Liver (tissue), 7 donors: ENCODE measurements at regions not wholly inside any gene's neighbourhood (a gene's known extent, or its start where the extent isn't known, plus 50 kb on each side); places are given as distances from the start of the nearest gene placed in this dataset.

Source experiments
- DNase-seq: peaks from one replicate; pipeline ENCODE4 v3.0.0-alpha.2; 2017; ENCODE audit warnings: low spot score
- H3K27ac ChIP-seq, 2 donors: one replicate each; pipeline ENCODE4 v1.7.0; 2013; ENCODE audit warnings: inconsistent platforms in 2 of 2, low read length in 2 of 2, control low read depth in 1 of 2, low read depth in 1 of 2, mild to moderate bottlenecking in 1 of 2
- H3K27me3 ChIP-seq, 4 donors: one replicate each; pipeline versions ENCODE4 v1.6.1 to v1.7.0; 2013; ENCODE audit warnings: low read length in 3 of 4, inconsistent platforms in 1 of 4, mild to moderate bottlenecking in 1 of 4, moderate library complexity in 1 of 4; ENCODE audit not compliant: control insufficient read depth in 4 of 4, insufficient read depth in 4 of 4
- H3K36me3 ChIP-seq, 4 donors: one replicate each; pipeline versions ENCODE4 v1.6.1 to v1.7.0; 2013; ENCODE audit warnings: low read length in 3 of 4, mild to moderate bottlenecking in 3 of 4, low read depth in 1 of 4, moderate library complexity in 1 of 4; ENCODE audit not compliant: control insufficient read depth in 4 of 4, insufficient read depth in 3 of 4
- H3K4me1 ChIP-seq, 4 donors: one replicate each; pipeline versions ENCODE4 v1.6.1 to v1.7.0; 2013; ENCODE audit warnings: low read length in 3 of 4, mild to moderate bottlenecking in 3 of 4, moderate library complexity in 1 of 4; ENCODE audit not compliant: control insufficient read depth in 4 of 4, insufficient read depth in 4 of 4
- H3K4me3 ChIP-seq, 3 donors: one replicate each; pipeline versions ENCODE4 v1.6.1 to v1.7.0; 2013; ENCODE audit warnings: low read length in 3 of 3, control low read depth in 1 of 3, low read depth in 1 of 3, mild to moderate bottlenecking in 1 of 3
- H3K9ac ChIP-seq, 2 donors: one replicate each; pipeline ENCODE4 v1.7.0; 2013; ENCODE audit warnings: low read length in 2 of 2, mild to moderate bottlenecking in 2 of 2, moderate library complexity in 2 of 2, control low read depth in 1 of 2, low read depth in 1 of 2
- H3K9me3 ChIP-seq, 4 donors: one replicate each; pipeline versions ENCODE4 v1.6.1 to v1.7.0; 2013; ENCODE audit warnings: low read length in 3 of 4; ENCODE audit not compliant: control insufficient read depth in 4 of 4
- CTCF ChIP-seq: fragments of 150-350 bp; IDR thresholded peaks from 2 replicates; pipeline ENCODE4 v1.5.1; 2017; ENCODE audit warnings: improper control_type of control experiment, low read depth, low read length; ENCODE audit not compliant: missing input control
- EGR1 ChIP-seq, 2 donors: IDR thresholded peaks; 2 replicates each; pipeline ENCODE4 v1.6.1; 2016 to 2018; ENCODE audit warnings: antibody characterized with exemption in 2 of 2, low read depth in 2 of 2
- FOXA1 ChIP-seq: IDR thresholded peaks from 2 replicates; pipeline ENCODE4 v1.6.1; 2016; ENCODE audit warnings: antibody characterized with exemption
- FOXA2 ChIP-seq: IDR thresholded peaks from 2 replicates; pipeline ENCODE4 v1.6.1; 2016; ENCODE audit warnings: antibody characterized with exemption
- GABPA ChIP-seq, 2 donors: IDR thresholded peaks in 1 of 2; conservative IDR thresholded peaks in 1 of 2; 2 replicates each; pipeline ENCODE4 v1.6.1; 2016; ENCODE audit warnings: antibody characterized with exemption in 2 of 2, mild to moderate bottlenecking in 1 of 2, moderate library complexity in 1 of 2
- HNF4A ChIP-seq, 2 donors: conservative IDR thresholded peaks; 2 replicates each; pipeline ENCODE4 v1.6.1; 2016; ENCODE audit warnings: antibody characterized with exemption in 2 of 2, mild to moderate bottlenecking in 2 of 2
- HNF4G ChIP-seq: IDR thresholded peaks from 2 replicates; pipeline ENCODE4 v1.6.1; 2016; ENCODE audit warnings: antibody characterized with exemption
- JUND ChIP-seq, 2 donors: IDR thresholded peaks; 2 replicates each; pipeline ENCODE4 v1.6.1; 2016; ENCODE audit warnings: antibody characterized with exemption in 2 of 2
- MAX ChIP-seq: IDR thresholded peaks from 2 replicates; pipeline ENCODE4 v1.6.1; 2016; ENCODE audit warnings: antibody characterized with exemption
- NR2F2 ChIP-seq: IDR thresholded peaks from 2 replicates; pipeline ENCODE4 v1.6.1; 2016; ENCODE audit warnings: antibody characterized with exemption
- RAD21 ChIP-seq, 2 donors: IDR thresholded peaks; 2 replicates each; pipeline ENCODE4 v1.6.1; 2016; ENCODE audit warnings: antibody characterized with exemption in 2 of 2, mild to moderate bottlenecking in 2 of 2
- RXRA ChIP-seq, 2 donors: IDR thresholded peaks; 2 replicates each; pipeline ENCODE4 v1.6.1; 2017 to 2018; ENCODE audit warnings: antibody characterized with exemption in 2 of 2, mild to moderate bottlenecking in 1 of 2
- SP1 ChIP-seq: IDR thresholded peaks from 2 replicates; pipeline ENCODE4 v1.6.1; 2018; ENCODE audit warnings: antibody characterized with exemption, mild to moderate bottlenecking
- TAF1 ChIP-seq: conservative IDR thresholded peaks from 2 replicates; pipeline ENCODE4 v1.6.1; 2016; ENCODE audit warnings: antibody characterized with exemption, mild to moderate bottlenecking
- YY1 ChIP-seq: IDR thresholded peaks from 2 replicates; pipeline ENCODE4 v1.6.1; 2016; ENCODE audit warnings: antibody characterized with exemption, mild to moderate bottlenecking
- ZBTB33 ChIP-seq: IDR thresholded peaks from 2 replicates; pipeline ENCODE4 v1.6.1; 2016; ENCODE audit warnings: antibody characterized with exemption
- TF ChIP-seq, protein P1 (sequence below): IDR thresholded peaks from 2 replicates; pipeline ENCODE4 v1.6.1; 2016; ENCODE audit warnings: antibody characterized with exemption, mild to moderate bottlenecking
- TF ChIP-seq, protein P2 (sequence below): IDR thresholded peaks from 2 replicates; pipeline ENCODE4 v1.6.1; 2016; ENCODE audit warnings: antibody characterized with exemption
- donor health status: healthy.
- donor health status: healthy.
- donor health status: healthy.
- donor health status: healthy.

GRCh38 chr2:6769346-6769745 lies 96.4 kb downstream of the CMPK2 start:
- Histone ChIP-seq H3K27me3 (peaks cover 0 to 10% (median 7%) of the 10 kb centered on the region in 4 donors), H3K4me1 (peaks cover 0 to 6% (median 3%) of the 10 kb centered on the region in 4 donors), H3K36me3 (no peaks in the 10 kb centered on the region), H3K4me3 (no peak overlapping the region), H3K27ac (no peak overlapping the region), H3K9me3 (no peaks in the 10 kb centered on the region), H3K9ac (no peak overlapping the region)
- DNase-seq, result no peak
- TF ChIP-seq FOXA1 (no peak), HNF4G (no peak), ZBTB33 (no peak), NR2F2 (no peak), JUND (IDR thresholded peaks at IDR 0.05) (no peak), MAX (no peak), RXRA (IDR thresholded peaks at IDR 0.05) (no peak), GABPA (IDR thresholded peaks at IDR 0.05 in 1 of 2, conservative IDR thresholded peaks at IDR 0.05 in 1 of 2) (no peak), SP1 (no peak), YY1 (no peak), HNF4A (conservative IDR thresholded peaks at IDR 0.05) (no peak), CTCF (no peak), EGR1 (IDR thresholded peaks at IDR 0.05; ENCODE audit: low read depth in 2 of 2) (no peak), TAF1 (no peak), FOXA2 (no peak), RAD21 (IDR thresholded peaks at IDR 0.05) (no peak)
- TF ChIP-seq, protein P1, sequence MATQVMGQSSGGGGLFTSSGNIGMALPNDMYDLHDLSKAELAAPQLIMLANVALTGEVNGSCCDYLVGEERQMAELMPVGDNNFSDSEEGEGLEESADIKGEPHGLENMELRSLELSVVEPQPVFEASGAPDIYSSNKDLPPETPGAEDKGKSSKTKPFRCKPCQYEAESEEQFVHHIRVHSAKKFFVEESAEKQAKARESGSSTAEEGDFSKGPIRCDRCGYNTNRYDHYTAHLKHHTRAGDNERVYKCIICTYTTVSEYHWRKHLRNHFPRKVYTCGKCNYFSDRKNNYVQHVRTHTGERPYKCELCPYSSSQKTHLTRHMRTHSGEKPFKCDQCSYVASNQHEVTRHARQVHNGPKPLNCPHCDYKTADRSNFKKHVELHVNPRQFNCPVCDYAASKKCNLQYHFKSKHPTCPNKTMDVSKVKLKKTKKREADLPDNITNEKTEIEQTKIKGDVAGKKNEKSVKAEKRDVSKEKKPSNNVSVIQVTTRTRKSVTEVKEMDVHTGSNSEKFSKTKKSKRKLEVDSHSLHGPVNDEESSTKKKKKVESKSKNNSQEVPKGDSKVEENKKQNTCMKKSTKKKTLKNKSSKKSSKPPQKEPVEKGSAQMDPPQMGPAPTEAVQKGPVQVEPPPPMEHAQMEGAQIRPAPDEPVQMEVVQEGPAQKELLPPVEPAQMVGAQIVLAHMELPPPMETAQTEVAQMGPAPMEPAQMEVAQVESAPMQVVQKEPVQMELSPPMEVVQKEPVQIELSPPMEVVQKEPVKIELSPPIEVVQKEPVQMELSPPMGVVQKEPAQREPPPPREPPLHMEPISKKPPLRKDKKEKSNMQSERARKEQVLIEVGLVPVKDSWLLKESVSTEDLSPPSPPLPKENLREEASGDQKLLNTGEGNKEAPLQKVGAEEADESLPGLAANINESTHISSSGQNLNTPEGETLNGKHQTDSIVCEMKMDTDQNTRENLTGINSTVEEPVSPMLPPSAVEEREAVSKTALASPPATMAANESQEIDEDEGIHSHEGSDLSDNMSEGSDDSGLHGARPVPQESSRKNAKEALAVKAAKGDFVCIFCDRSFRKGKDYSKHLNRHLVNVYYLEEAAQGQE, result no peak
- TF ChIP-seq, protein P2, sequence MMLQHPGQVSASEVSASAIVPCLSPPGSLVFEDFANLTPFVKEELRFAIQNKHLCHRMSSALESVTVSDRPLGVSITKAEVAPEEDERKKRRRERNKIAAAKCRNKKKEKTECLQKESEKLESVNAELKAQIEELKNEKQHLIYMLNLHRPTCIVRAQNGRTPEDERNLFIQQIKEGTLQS, result no peak
